ENCODE measurements at regions not wholly inside any gene's neighbourhood (a gene's known extent, or its start where the extent isn't known, plus 50 kb on each side); places are given as distances from the start of the nearest gene placed in this dataset.

- DNase-seq = no peak
Measured at GRCh38 chr14:71583705-71584104, 348.5 kb upstream of the RGS6 start.

GRCh38 chr14:71585361-71585760 lies 346.9 kb upstream of the RGS6 start:
- DNase-seq = no peak

- DNase-seq = peak; percentile 55 to 92 (median 59)
Measured at GRCh38 chr14:71586131-71586897, 345.9 kb upstream of the RGS6 start.

- DNase-seq = no peak
Measured at GRCh38 chr14:71588028-71588427, 344.2 kb upstream of the RGS6 start.

GRCh38 chr14:71588576-71589215 lies 343.5 kb upstream of the RGS6 start:
- DNase-seq = no peak

- DNase-seq = no peak
Measured at GRCh38 chr14:71589609-71590008, 342.6 kb upstream of the RGS6 start.

- no peak for DNase-seq
Measured at GRCh38 chr14:71590131-71590530, 342.1 kb upstream of the RGS6 start.

- no peak for DNase-seq
Measured at GRCh38 chr14:71591231-71591630, 341.0 kb upstream of the RGS6 start.

GRCh38 chr14:71591929-71592328 lies 340.3 kb upstream of the RGS6 start:
- DNase-seq = peak in 1 of 3 experiments; percentile 38

GRCh38 chr14:71592361-71592760 lies 339.9 kb upstream of the RGS6 start:
- DNase-seq = no peak

GRCh38 chr14:71593966-71594365 lies 338.3 kb upstream of the RGS6 start:
- no peak for DNase-seq

GRCh38 chr14:71594821-71595220 lies 337.4 kb upstream of the RGS6 start:
- no peak for DNase-seq

GRCh38 chr14:71595441-71595840 lies 336.8 kb upstream of the RGS6 start:
- no peak for DNase-seq

- no peak for DNase-seq
Measured at GRCh38 chr14:71597287-71597920, 334.8 kb upstream of the RGS6 start.

GRCh38 chr14:71597955-71598660 lies 334.1 kb upstream of the RGS6 start:
- no peak for DNase-seq

GRCh38 chr14:71600309-71600708 lies 331.9 kb upstream of the RGS6 start:
- DNase-seq = no peak

- no peak for DNase-seq
Measured at GRCh38 chr14:71602524-71602923, 329.7 kb upstream of the RGS6 start.

- no peak for DNase-seq
Measured at GRCh38 chr14:71604231-71604630, 328.0 kb upstream of the RGS6 start.

- no peak for DNase-seq
Measured at GRCh38 chr14:71606064-71606463, 326.2 kb upstream of the RGS6 start.

- no peak for DNase-seq
Measured at GRCh38 chr14:71606575-71606974, 325.7 kb upstream of the RGS6 start.

GRCh38 chr14:71607056-71607455 lies 325.2 kb upstream of the RGS6 start:
- DNase-seq = no peak

GRCh38 chr14:71610149-71610548 lies 322.1 kb upstream of the RGS6 start:
- no peak for DNase-seq

- peak in 2 of 3 experiments; percentile 42 to 76 for DNase-seq
Measured at GRCh38 chr14:71610797-71611196, 321.4 kb upstream of the RGS6 start.
